Ovary (tissue), 7 donors: ENCODE measurements at regions not wholly inside any gene's neighbourhood (a gene's known extent, or its start where the extent isn't known, plus 50 kb on each side); places are given as distances from the start of the nearest gene placed in this dataset.

Experiments used
- DNase-seq, 5 donors: peaks; one replicate each; pipeline ENCODE4 v3.0.0-alpha.2; 2019 to 2020
- H3K27ac ChIP-seq, 2 donors: fragments of 200-600 bp; one replicate each; pipeline versions ENCODE4 v1.5.1 to v1.8.0; 2019 to 2022
- H3K27me3 ChIP-seq: fragments of 200-600 bp; one replicate; pipeline ENCODE4 v1.8.0; 2022
- H3K36me3 ChIP-seq: fragments of 200-600 bp; sonication (generic); one replicate; pipeline ENCODE4 v1.5.1; 2019
- H3K4me1 ChIP-seq: one replicate; pipeline ENCODE4 v1.8.1; 2013; ENCODE audit warnings: mild to moderate bottlenecking, moderate library complexity; ENCODE audit not compliant: insufficient read depth
- H3K4me3 ChIP-seq: fragments of 200-600 bp; sonication (generic); one replicate; pipeline ENCODE4 v1.5.1; 2017
- H3K9me3 ChIP-seq, 2 donors: fragments of 200-600 bp in 1 of 2; sonication (generic) in 1 of 2; one replicate each; pipeline versions ENCODE4 v1.5.1 to v1.8.1; 2013 to 2019; ENCODE audit warnings: mild to moderate bottlenecking in 1 of 2, moderate library complexity in 1 of 2
- EP300 ChIP-seq: sonication (generic); formaldehyde crosslinking; IDR thresholded peaks from one replicate; pipeline ENCODE4 v1.6.1; 2017; ENCODE audit warnings: antibody characterized with exemption
- POLR2A ChIP-seq: fragments of 450-650 bp; IDR thresholded peaks from one replicate; pipeline ENCODE4 v1.6.1; 2017; ENCODE audit warnings: antibody characterized with exemption, mild to moderate bottlenecking, moderate library complexity
- WGBS, 3 donors: extraction: QIAGEN DNeasy Blood & Tissue Kit in 1 of 3; methylation state at CpG; one replicate each; pipeline versions ENCODE4 v1.1.5 to v1.1.7; 2013 to 2017; 5-methylcytosine and 5-hydroxymethylcytosine counted together
- intact Hi-C, 4 donors: fragments of 100-400 bp; cut with DNase I; formaldehyde crosslinking; loops; one replicate each; pipeline versions ENCODE4 v1.11.0 to v1.15.1; 2022 to 2023
- TF ChIP-seq, protein P1 (sequence below), 3 donors: fragments of 450-650 bp in 2 of 3; fragments of 200-600 bp in 1 of 3; IDR thresholded peaks; one replicate each; pipeline versions ENCODE4 v1.5.1 to v1.8.0; 2016 to 2022; ENCODE audit warnings: antibody characterized with exemption in 3 of 3, mild to moderate bottlenecking in 1 of 3
- donor health status: DM: no; HTN: no; CAD: no; lungs with moderate emphysema.
- donor health status: DM: no; HTN: no; CAD: no.
- donor health status: Bipolar disorder and iron deficiency.
- donor health status: DM: no; HTN: no; CAD: no.
- donor health status: DM: yes; HTN: yes; CAD: no.

DNA sequence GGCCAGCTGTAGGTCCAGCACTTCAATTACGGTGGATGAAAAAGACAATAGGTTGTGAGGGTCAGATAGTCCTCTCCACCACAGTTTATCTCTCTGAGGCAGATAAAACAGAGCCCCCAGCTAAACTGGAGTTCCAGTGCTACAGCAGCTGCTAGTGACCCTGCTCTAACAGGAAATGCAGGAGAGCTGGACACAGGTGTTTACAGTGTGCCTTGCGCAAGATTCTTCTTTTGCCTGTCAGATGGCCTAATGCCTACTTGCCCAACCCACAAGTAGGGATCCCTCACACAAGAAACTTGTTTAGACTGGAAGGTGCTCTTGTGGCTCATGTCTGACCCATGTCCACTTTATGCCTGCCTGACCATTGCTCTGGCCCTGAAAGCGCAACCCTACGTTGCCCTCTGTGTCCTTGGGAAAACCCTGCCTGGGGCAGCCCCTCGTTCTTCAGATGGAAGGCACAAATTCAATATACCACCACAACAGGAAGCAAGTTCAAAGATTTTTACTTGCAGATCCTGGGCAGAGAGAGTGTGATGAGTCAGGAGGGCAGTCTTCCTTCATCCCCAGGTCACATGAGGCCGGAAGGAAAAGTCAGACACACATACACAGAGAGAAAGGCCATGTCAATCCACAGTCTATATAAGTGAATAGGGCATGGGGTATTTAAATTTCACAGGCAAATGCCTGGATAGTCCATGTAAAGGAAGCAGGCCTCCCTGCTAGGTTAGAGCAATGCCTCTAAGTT, 105.1 kb upstream of the ADGRL3 start:
- Histone ChIP-seq H3K27ac (no peak overlapping the region), H3K4me3 (no peak overlapping the region), H3K9me3 (no peaks in the 10 kb centered on the region), H3K36me3 (no peaks in the 10 kb centered on the region), H3K4me1 (no peaks in the 10 kb centered on the region), H3K27me3 (no peaks in the 10 kb centered on the region)
- DNase-seq: no peak
- TF ChIP-seq POLR2A: no peak
- TF ChIP-seq, protein P1, sequence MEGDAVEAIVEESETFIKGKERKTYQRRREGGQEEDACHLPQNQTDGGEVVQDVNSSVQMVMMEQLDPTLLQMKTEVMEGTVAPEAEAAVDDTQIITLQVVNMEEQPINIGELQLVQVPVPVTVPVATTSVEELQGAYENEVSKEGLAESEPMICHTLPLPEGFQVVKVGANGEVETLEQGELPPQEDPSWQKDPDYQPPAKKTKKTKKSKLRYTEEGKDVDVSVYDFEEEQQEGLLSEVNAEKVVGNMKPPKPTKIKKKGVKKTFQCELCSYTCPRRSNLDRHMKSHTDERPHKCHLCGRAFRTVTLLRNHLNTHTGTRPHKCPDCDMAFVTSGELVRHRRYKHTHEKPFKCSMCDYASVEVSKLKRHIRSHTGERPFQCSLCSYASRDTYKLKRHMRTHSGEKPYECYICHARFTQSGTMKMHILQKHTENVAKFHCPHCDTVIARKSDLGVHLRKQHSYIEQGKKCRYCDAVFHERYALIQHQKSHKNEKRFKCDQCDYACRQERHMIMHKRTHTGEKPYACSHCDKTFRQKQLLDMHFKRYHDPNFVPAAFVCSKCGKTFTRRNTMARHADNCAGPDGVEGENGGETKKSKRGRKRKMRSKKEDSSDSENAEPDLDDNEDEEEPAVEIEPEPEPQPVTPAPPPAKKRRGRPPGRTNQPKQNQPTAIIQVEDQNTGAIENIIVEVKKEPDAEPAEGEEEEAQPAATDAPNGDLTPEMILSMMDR (IDR thresholded peaks at IDR 0.05): no peak
- TF ChIP-seq EP300: no peak
- intact Hi-C loops: no loop called here
- 78 to 87% (median 81%) methylated on average over 6 of the region's 6 CpGs for WGBS, 3 donors

DNA sequence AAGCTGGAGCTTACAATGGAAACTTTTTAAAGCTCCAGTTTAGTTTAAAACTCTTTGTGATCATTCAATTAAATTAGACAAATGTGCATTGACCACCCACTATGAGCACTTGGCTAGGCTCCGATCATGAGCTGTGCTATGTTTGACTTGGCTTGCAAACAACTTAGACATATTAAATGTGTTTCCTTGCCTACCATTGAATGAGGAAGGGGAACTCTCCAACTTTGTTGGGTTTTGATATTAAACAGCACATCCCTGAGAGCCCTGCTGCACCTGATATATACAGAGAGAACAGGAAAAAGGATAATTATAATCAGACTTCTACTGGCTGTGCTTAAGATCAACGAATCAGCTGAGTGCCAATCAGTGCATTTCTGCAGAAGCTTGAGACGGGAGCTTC, 71.4 kb upstream of the ADGRL3 start:
- Histone ChIP-seq H3K9me3 (no peaks in the 10 kb centered on the region), H3K36me3 (no peaks in the 10 kb centered on the region), H3K27me3 (no peaks in the 10 kb centered on the region), H3K4me1 (no peaks in the 10 kb centered on the region), H3K4me3 (no peak overlapping the region), H3K27ac (no peak overlapping the region)
- intact Hi-C loops: no loop called here
- DNase-seq: no peak
- TF ChIP-seq EP300 (no peak), POLR2A (no peak)
- TF ChIP-seq, protein P1 (IDR thresholded peaks at IDR 0.05): no peak
- 62 to 68% (median 62%) methylated on average over 3 of the region's 3 CpGs for WGBS, 3 donors

DNA sequence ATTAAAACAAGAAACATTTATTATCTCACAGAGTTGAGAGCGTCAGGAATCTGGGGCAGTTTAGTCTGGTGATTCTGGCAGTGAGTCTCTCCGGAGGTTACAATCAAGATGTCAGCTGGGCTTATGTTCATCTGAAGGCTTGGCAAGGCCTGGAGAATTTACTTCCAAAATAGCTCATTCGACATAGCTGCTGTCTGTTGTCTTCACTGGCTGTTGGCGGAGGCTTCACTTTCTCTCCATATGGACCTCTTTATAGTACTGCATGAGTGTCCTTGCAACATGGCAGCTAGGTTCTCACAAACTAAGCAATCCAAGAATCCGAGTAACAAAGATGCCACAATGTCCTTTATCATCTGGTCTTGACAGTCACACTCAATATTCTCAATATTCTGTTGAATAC, 70.2 kb upstream of the ADGRL3 start:
- no peaks in the 10 kb centered on the region for H3K27me3 ChIP-seq
- intact Hi-C loops: no loop called here
- WGBS, 3 donors: 79 to 83% (median 82%) methylated on average over 5 of the region's 5 CpGs

DNA sequence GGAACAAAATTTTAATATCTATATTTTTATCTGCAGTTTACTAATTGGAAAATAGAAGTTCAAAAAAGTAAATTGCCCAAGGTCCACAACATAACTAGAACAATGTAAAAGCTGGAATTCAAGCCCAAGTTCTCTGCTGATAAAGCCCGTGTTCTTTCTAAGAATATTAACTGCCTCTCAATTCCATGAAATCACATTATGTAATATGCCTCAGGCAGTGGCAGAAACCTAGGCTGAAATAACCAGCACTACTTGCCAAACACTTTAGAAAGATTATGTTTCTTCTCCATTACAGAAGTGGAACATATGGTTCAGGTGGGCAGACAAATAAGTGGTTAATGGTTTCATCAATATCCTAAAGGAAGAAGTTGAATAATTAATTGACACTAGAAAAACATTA, 56.7 kb upstream of the ADGRL3 start:
- H3K9me3 ChIP-seq: no peaks in the 10 kb centered on the region
- H3K4me1 ChIP-seq: no peaks in the 10 kb centered on the region
- 35 to 54% (median 35%) methylated on average over 1 of the region's 1 CpG for whole genome bisulfite sequencing, 3 donors
- no peak overlapping the region for H3K4me3 ChIP-seq
- intact Hi-C loops: no loop called here
- TF ChIP-seq, protein P1 (IDR thresholded peaks at IDR 0.05): no peak
- TF ChIP-seq EP300 (no peak), POLR2A (no peak)
- no peak overlapping the region for H3K27ac ChIP-seq
- H3K36me3 ChIP-seq: no peaks in the 10 kb centered on the region
- H3K27me3 ChIP-seq: no peaks in the 10 kb centered on the region
- no peak for DNase-seq

More for the DNA sequence above, 70.2 kb upstream of the ADGRL3 start:
- no peak for DNase-seq
- Histone ChIP-seq H3K4me1 (no peaks in the 10 kb centered on the region), H3K27ac (no peak overlapping the region), H3K36me3 (no peaks in the 10 kb centered on the region), H3K9me3 (no peaks in the 10 kb centered on the region), H3K4me3 (no peak overlapping the region)
- TF ChIP-seq EP300 (no peak), POLR2A (no peak)
- TF ChIP-seq, protein P1 (IDR thresholded peaks at IDR 0.05): no peak
